PFSK-1 (cell line): ENCODE measurements at regions not wholly inside any gene's neighbourhood (a gene's known extent, or its start where the extent isn't known, plus 50 kb on each side); places are given as distances from the start of the nearest gene placed in this dataset.

Experiments
- TAF1 ChIP-seq: IDR thresholded peaks from 2 replicates; pipeline ENCODE4 v1.6.1; 2012; ENCODE audit warnings: low read length, control low read depth, borderline replicate concordance; ENCODE audit not compliant: insufficient read depth
- TF ChIP-seq, protein P1 (sequence below), 2 experiments: IDR thresholded peaks; 2 replicates each; pipeline versions ENCODE4 v1.6.1 to v1.8.0; 2011 to 2012; ENCODE audit warnings: low read depth in 2 of 2, low read length in 2 of 2, control low read depth in 1 of 2, inconsistent platforms in 1 of 2, mild to moderate bottlenecking in 1 of 2, moderate library complexity in 1 of 2; ENCODE audit not compliant: insufficient read depth in 1 of 2

DNA sequence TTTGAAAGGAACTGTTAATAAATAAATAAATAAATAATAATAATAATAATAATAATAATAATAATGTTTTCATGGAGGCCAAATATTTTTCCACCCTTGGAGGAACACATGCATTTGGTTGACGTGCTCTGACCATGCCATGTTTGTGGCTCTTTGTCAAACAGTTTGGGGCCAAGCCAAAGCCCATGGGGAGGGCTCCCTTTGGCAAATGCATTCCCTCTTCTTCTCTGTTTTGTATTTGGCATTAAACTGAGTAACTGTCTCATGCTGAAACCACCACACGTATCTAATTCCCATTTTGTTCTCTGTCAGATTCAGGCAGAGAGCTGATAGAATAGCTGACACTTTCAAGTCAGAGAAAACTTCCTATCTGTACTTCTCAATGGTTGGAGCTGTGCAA lies 68.6 kb upstream of the PAX6 start:
- TF ChIP-seq, protein P1, sequence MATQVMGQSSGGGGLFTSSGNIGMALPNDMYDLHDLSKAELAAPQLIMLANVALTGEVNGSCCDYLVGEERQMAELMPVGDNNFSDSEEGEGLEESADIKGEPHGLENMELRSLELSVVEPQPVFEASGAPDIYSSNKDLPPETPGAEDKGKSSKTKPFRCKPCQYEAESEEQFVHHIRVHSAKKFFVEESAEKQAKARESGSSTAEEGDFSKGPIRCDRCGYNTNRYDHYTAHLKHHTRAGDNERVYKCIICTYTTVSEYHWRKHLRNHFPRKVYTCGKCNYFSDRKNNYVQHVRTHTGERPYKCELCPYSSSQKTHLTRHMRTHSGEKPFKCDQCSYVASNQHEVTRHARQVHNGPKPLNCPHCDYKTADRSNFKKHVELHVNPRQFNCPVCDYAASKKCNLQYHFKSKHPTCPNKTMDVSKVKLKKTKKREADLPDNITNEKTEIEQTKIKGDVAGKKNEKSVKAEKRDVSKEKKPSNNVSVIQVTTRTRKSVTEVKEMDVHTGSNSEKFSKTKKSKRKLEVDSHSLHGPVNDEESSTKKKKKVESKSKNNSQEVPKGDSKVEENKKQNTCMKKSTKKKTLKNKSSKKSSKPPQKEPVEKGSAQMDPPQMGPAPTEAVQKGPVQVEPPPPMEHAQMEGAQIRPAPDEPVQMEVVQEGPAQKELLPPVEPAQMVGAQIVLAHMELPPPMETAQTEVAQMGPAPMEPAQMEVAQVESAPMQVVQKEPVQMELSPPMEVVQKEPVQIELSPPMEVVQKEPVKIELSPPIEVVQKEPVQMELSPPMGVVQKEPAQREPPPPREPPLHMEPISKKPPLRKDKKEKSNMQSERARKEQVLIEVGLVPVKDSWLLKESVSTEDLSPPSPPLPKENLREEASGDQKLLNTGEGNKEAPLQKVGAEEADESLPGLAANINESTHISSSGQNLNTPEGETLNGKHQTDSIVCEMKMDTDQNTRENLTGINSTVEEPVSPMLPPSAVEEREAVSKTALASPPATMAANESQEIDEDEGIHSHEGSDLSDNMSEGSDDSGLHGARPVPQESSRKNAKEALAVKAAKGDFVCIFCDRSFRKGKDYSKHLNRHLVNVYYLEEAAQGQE (IDR thresholded peaks at IDR 0.05; ENCODE audit: insufficient read depth in 1 of 2, low read depth in 2 of 2, low read length in 2 of 2): no peak
- TF ChIP-seq TAF1: no peak
